GM10266 (cell line): ENCODE measurements at regions not wholly inside any gene's neighbourhood (a gene's known extent, or its start where the extent isn't known, plus 50 kb on each side); places are given as distances from the start of the nearest gene placed in this dataset.

Experiments
- DNase-seq: peaks from one replicate; pipeline ENCODE4 v3.0.0; 2012; ENCODE audit errors: extremely low spot score
- CTCF ChIP-seq: IDR thresholded peaks from 2 replicates; pipeline ENCODE4 v1.5.1; 2012; ENCODE audit warnings: mild to moderate bottlenecking, low read depth; ENCODE audit not compliant: control insufficient read depth, insufficient read depth; ENCODE audit errors: missing control alignments

GRCh38 chr3:106700981-106701380 lies 676.3 kb upstream of the CCDC54 start:
- DNase-seq, result no peak
- no peak for TF ChIP-seq CTCF

GRCh38 chr3:106703524-106703923 lies 673.7 kb upstream of the CCDC54 start:
- no peak for TF ChIP-seq CTCF
- DNase-seq, result no peak

- DNase-seq, result no peak
- TF ChIP-seq CTCF, result no peak
Measured at GRCh38 chr3:106707347-106707746, 669.9 kb upstream of the CCDC54 start.

GRCh38 chr3:106710596-106710995 lies 666.6 kb upstream of the CCDC54 start:
- DNase-seq, result no peak
- TF ChIP-seq CTCF, result no peak

- no peak for TF ChIP-seq CTCF
- DNase-seq, result no peak
Measured at GRCh38 chr3:106711650-106712049, 665.6 kb upstream of the CCDC54 start.

- DNase-seq, result no peak
- no peak for TF ChIP-seq CTCF
Measured at GRCh38 chr3:106714400-106714799, 662.8 kb upstream of the CCDC54 start.

GRCh38 chr3:106715286-106715685 lies 662.0 kb upstream of the CCDC54 start:
- no peak for DNase-seq
- no peak for TF ChIP-seq CTCF
